Stomach smooth muscle (tissue), 2 donors: ENCODE measurements at regions not wholly inside any gene's neighbourhood (a gene's known extent, or its start where the extent isn't known, plus 50 kb on each side); places are given as distances from the start of the nearest gene placed in this dataset.

Experiments used
- H3K27ac ChIP-seq: one replicate; pipeline ENCODE4 v1.7.0; 2013; ENCODE audit warnings: mild to moderate bottlenecking, low read length, inconsistent platforms
- H3K27me3 ChIP-seq, 2 donors: one replicate each; pipeline ENCODE4 v1.7.0; 2013; ENCODE audit warnings: low read length in 2 of 2; ENCODE audit not compliant: insufficient read depth in 2 of 2, control insufficient read depth in 1 of 2
- H3K36me3 ChIP-seq, 2 donors: one replicate each; pipeline ENCODE4 v1.7.0; 2013; ENCODE audit warnings: low read length in 2 of 2; ENCODE audit not compliant: control insufficient read depth in 2 of 2, insufficient read depth in 2 of 2
- H3K4me1 ChIP-seq: one replicate; pipeline ENCODE4 v1.7.0; 2013; ENCODE audit warnings: low read length; ENCODE audit not compliant: control insufficient read depth, insufficient read depth
- H3K4me3 ChIP-seq, 2 donors: one replicate each; pipeline ENCODE4 v1.7.0; 2013; ENCODE audit warnings: low read length in 2 of 2
- H3K9ac ChIP-seq, 2 donors: one replicate each; pipeline ENCODE4 v1.7.0; 2013; ENCODE audit warnings: low read length in 2 of 2, mild to moderate bottlenecking in 1 of 2
- H3K9me3 ChIP-seq, 2 donors: one replicate each; pipeline ENCODE4 v1.7.0; 2013; ENCODE audit warnings: low read length in 2 of 2; ENCODE audit not compliant: control insufficient read depth in 2 of 2
- donor health status: healthy.
- donor health status: Pancreatic carcinoma.

- no peak overlapping the region for H3K27ac ChIP-seq
- H3K4me1 ChIP-seq, result no peaks in the 10 kb centered on the region
- no peak overlapping the region for H3K9ac ChIP-seq
- H3K9me3 ChIP-seq, result no peaks in the 10 kb centered on the region
- H3K4me3 ChIP-seq, result no peak overlapping the region
- H3K27me3 ChIP-seq, result peaks cover 4 to 17% of the 10 kb centered on the region in 2 donors
- no peaks in the 10 kb centered on the region for H3K36me3 ChIP-seq
Measured at GRCh38 chr2:118477111-118477862, 370.2 kb downstream of the EN1 start.

- Histone ChIP-seq H3K4me1 (no peaks in the 10 kb centered on the region), H3K9me3 (peaks cover 0 to 2% of the 10 kb centered on the region in 2 donors), H3K27ac (no peak overlapping the region), H3K9ac (no peak overlapping the region), H3K36me3 (no peaks in the 10 kb centered on the region), H3K27me3 (peaks cover 4 to 17% of the 10 kb centered on the region in 2 donors), H3K4me3 (no peak overlapping the region)
Measured at GRCh38 chr2:118475622-118476205, 371.7 kb downstream of the EN1 start.

- no peaks in the 10 kb centered on the region for H3K4me1 ChIP-seq
- no peaks in the 10 kb centered on the region for H3K36me3 ChIP-seq
- no peak overlapping the region for H3K4me3 ChIP-seq
- no peak overlapping the region for H3K9ac ChIP-seq
- peaks cover 6 to 16% of the 10 kb centered on the region in 2 donors for H3K27me3 ChIP-seq
- no peak overlapping the region for H3K27ac ChIP-seq
- peaks cover 0 to 2% of the 10 kb centered on the region in 2 donors for H3K9me3 ChIP-seq
Measured at GRCh38 chr2:118474541-118474920, 372.9 kb downstream of the EN1 start.

DNA sequence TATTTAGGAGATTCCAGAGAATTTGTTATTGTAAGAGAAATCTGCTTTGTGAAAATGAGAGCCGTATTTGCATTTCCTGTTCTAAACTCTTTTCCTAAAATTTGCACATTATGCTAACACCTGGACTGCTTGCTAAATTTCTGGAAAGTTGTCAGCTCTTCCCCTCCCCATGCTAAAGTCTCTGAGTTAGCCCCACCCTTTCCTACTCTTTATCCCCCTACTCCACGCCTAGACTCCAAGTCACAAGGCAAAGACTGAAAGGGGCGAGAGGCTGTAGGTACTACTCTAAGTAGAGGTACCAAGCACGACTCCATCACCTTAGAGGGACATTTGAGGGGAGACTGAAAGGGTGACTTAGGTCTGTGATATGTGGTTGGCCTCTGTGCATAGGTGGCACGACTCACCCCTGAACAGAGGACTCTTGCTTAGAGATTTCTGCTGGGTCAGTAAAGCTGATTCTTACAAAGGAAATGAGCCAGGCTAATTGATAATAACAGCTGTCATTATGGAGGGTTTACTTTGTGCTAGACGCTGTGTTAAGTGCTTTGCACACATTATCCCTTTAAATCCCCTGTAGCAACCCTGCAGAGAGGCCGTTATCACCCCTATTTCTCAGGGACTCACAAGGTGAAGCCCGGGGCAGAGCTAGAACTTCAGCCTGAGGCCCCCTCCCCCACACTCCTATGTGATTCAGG lies 373.5 kb downstream of the EN1 start:
- no peaks in the 10 kb centered on the region for H3K36me3 ChIP-seq
- peaks cover 6 to 13% of the 10 kb centered on the region in 2 donors for H3K27me3 ChIP-seq
- no peak overlapping the region for H3K9ac ChIP-seq
- no peak overlapping the region for H3K4me3 ChIP-seq
- H3K27ac ChIP-seq, result no peak overlapping the region
- no peaks in the 10 kb centered on the region for H3K4me1 ChIP-seq
- peaks cover 0 to 2% of the 10 kb centered on the region in 2 donors for H3K9me3 ChIP-seq

GRCh38 chr2:118473241-118473640 lies 374.2 kb downstream of the EN1 start:
- H3K4me3 ChIP-seq, result no peak overlapping the region
- no peak overlapping the region for H3K9ac ChIP-seq
- H3K4me1 ChIP-seq, result no peaks in the 10 kb centered on the region
- no peak overlapping the region for H3K27ac ChIP-seq
- H3K27me3 ChIP-seq, result peaks cover 9 to 15% of the 10 kb centered on the region in 2 donors
- no peaks in the 10 kb centered on the region for H3K36me3 ChIP-seq
- peaks cover 0 to 2% of the 10 kb centered on the region in 2 donors for H3K9me3 ChIP-seq

GRCh38 chr2:118470297-118470696 lies 377.2 kb downstream of the EN1 start:
- H3K36me3 ChIP-seq, result no peaks in the 10 kb centered on the region
- no peaks in the 10 kb centered on the region for H3K4me1 ChIP-seq
- peaks cover 9 to 13% of the 10 kb centered on the region in 2 donors for H3K27me3 ChIP-seq
- no peak overlapping the region for H3K27ac ChIP-seq
- peaks cover 0 to 2% of the 10 kb centered on the region in 2 donors for H3K9me3 ChIP-seq
- H3K4me3 ChIP-seq, result no peak overlapping the region
- no peak overlapping the region for H3K9ac ChIP-seq

- Histone ChIP-seq H3K9ac (no peak overlapping the region), H3K27me3 (peaks cover 9 to 10% of the 10 kb centered on the region in 2 donors), H3K27ac (no peak overlapping the region), H3K36me3 (no peaks in the 10 kb centered on the region), H3K4me1 (no peaks in the 10 kb centered on the region), H3K9me3 (peaks cover 0 to 2% of the 10 kb centered on the region in 2 donors), H3K4me3 (no peak overlapping the region)
Measured at GRCh38 chr2:118469103-118469502, 378.3 kb downstream of the EN1 start.

DNA sequence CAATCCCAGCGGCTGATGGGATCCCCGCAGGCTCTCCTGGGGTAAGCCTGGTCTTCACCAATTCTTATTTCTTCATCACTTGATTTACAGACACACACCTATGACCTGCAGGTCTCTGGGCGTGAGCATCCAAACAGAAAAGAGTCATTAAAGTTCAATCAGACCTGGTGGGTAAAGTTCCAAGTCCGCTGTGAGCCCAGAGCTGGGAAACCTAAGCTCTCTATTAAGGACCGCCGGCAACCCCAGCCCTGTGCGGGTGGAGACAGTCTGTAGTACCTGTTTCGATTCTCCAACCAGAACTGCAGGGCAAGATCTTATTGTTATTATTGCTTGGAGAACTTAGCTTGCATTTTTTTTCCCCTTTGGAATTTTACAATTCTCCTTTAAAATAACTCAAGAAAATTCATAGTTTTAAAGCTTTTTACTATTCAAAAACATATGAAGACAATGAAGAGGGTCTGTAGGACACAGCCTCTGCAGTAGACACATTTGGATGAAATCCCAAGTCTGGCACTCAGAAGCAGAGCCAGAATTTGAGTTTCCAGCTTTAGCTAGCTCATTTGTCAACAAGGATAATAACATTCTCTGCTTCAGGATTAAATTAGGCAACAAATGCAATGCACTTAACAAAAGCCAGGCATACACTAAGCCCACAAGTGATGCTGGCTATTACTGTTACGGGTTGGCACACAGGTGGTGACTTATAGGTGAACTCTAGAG lies 376.4 kb downstream of the INSIG2 start:
- Histone ChIP-seq H3K9ac (no peak overlapping the region), H3K4me1 (no peaks in the 10 kb centered on the region), H3K36me3 (no peaks in the 10 kb centered on the region), H3K4me3 (no peak overlapping the region), H3K9me3 (no peaks in the 10 kb centered on the region), H3K27ac (no peak overlapping the region), H3K27me3 (peaks cover 6% of the 10 kb centered on the region in 2 donors)

DNA sequence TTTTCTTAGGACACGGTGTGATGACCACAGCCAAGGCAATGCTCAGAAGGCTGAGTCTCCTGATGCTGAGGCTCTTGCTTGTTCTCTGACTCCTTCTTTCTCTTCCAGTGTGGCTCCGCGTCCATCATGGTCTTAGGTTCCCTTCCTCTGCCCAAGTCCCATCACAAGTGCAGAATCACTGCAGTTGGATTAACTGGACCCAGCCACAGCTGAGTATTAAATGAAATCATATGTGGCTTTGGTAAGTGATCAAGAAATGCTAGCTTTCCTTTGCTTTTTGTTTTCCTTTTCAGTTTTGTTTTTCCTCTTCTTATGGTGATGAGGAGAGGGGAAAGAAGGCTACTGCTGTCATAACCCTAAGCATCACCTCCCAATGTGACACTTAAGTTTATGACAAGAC lies 375.8 kb downstream of the INSIG2 start:
- Histone ChIP-seq H3K4me1 (no peaks in the 10 kb centered on the region), H3K4me3 (no peak overlapping the region), H3K27ac (no peak overlapping the region)

GRCh38 chr2:118460425-118460824 lies 372.2 kb downstream of the INSIG2 start:
- peaks cover 0 to 4% of the 10 kb centered on the region in 2 donors for H3K27me3 ChIP-seq
- no peak overlapping the region for H3K27ac ChIP-seq
- peaks cover 0 to 4% of the 10 kb centered on the region in 2 donors for H3K9me3 ChIP-seq
- no peak overlapping the region for H3K4me3 ChIP-seq
- no peaks in the 10 kb centered on the region for H3K36me3 ChIP-seq
- no peak overlapping the region for H3K9ac ChIP-seq
- H3K4me1 ChIP-seq, result no peaks in the 10 kb centered on the region

More for the DNA sequence above, 375.8 kb downstream of the INSIG2 start:
- H3K9me3 ChIP-seq, result no peaks in the 10 kb centered on the region
- H3K9ac ChIP-seq, result no peak overlapping the region
- H3K36me3 ChIP-seq, result no peaks in the 10 kb centered on the region
- peaks cover 3 to 4% of the 10 kb centered on the region in 2 donors for H3K27me3 ChIP-seq
